Common myeloid progenitor, CD34-positive (primary cell): ENCODE measurements at regions not wholly inside any gene's neighbourhood (a gene's known extent, or its start where the extent isn't known, plus 50 kb on each side); places are given as distances from the start of the nearest gene placed in this dataset.

ENCODE experiments used
- CTCF ChIA-PET: fragments of 350-600 bp; sonication (Branson Sonifier 250); formaldehyde crosslinking; loops from one replicate; lab custom pipeline; 2021; ENCODE audit warnings: antibody characterized with exemption; lab: Charles Lee
- POLR2A ChIA-PET: fragments of 350-600 bp; sonication (Branson Sonifier 250); formaldehyde crosslinking; loops from one replicate; lab custom pipeline; 2021; ENCODE audit warnings: antibody characterized with exemption; lab: Charles Lee
- DNase-seq, 3 donors: peaks; one replicate each; pipeline versions ENCODE4 v3.0.0 to v3.0.0-alpha.2; 2013
- H3K27ac ChIP-seq, 2 experiments: 1 replicate in 1 of 2; 2 replicates in 1 of 2; pipeline ENCODE4 v1.7.0; 2013; ENCODE audit warnings: inconsistent platforms in 2 of 2, low read length in 2 of 2, mild to moderate bottlenecking in 2 of 2, low read depth in 1 of 2, moderate library complexity in 1 of 2; ENCODE audit not compliant: severe bottlenecking in 2 of 2, insufficient read depth in 1 of 2, poor library complexity in 1 of 2
- H3K27me3 ChIP-seq, 5 experiments: replicated peaks in 2 of 5; 1 replicate in 3 of 5; 2 replicates in 2 of 5; pipeline versions ENCODE4 v1.6.1 to v1.7.0; 2013; ENCODE audit warnings: low read length in 4 of 5, mild to moderate bottlenecking in 2 of 5, moderate library complexity in 2 of 5, inconsistent platforms in 1 of 5; ENCODE audit not compliant: insufficient read depth in 5 of 5, control insufficient read depth in 4 of 5
- H3K36me3 ChIP-seq, 4 experiments: 1 replicate in 2 of 4; 2 replicates in 2 of 4; pipeline versions ENCODE4 v1.6.1 to v1.7.0; 2013; ENCODE audit warnings: low read length in 3 of 4, control low read depth in 1 of 4, mild to moderate bottlenecking in 1 of 4; ENCODE audit not compliant: control insufficient read depth in 4 of 4, insufficient read depth in 4 of 4
- H3K4me1 ChIP-seq, 4 experiments: 1 replicate in 3 of 4; 2 replicates in 1 of 4; pipeline versions ENCODE4 v1.6.1 to v1.7.1; 2013; ENCODE audit warnings: low read length in 3 of 4, mild to moderate bottlenecking in 3 of 4, control low read depth in 1 of 4, inconsistent platforms in 1 of 4, moderate library complexity in 1 of 4; ENCODE audit not compliant: control insufficient read depth in 4 of 4, insufficient read depth in 4 of 4; ENCODE audit errors: control extremely low read depth in 1 of 4
- H3K4me3 ChIP-seq, 7 experiments: 1 replicate in 4 of 7; 2 replicates in 3 of 7; pipeline versions ENCODE4 v1.5.1 to v1.7.0; 2013; ENCODE audit warnings: mild to moderate bottlenecking in 7 of 7, low read length in 6 of 7, moderate library complexity in 6 of 7, inconsistent platforms in 2 of 7, low read depth in 2 of 7, control low read depth in 1 of 7; ENCODE audit not compliant: insufficient read depth in 4 of 7, control insufficient read depth in 1 of 7; ENCODE audit errors: extremely low read depth in 1 of 7
- H3K9me3 ChIP-seq, 5 experiments: 1 replicate in 4 of 5; 2 replicates in 1 of 5; pipeline versions ENCODE4 v1.6.1 to v1.7.1; 2013; ENCODE audit warnings: low read length in 4 of 5, mild to moderate bottlenecking in 2 of 5, inconsistent platforms in 1 of 5, low read depth in 1 of 5, moderate library complexity in 1 of 5; ENCODE audit not compliant: control insufficient read depth in 4 of 5, insufficient read depth in 2 of 5; ENCODE audit errors: control extremely low read depth in 1 of 5
- WGBS: methylation state at CpG from one replicate; pipeline ENCODE4 v1.1.5; 2013; ENCODE audit not compliant: insufficient coverage; 5-methylcytosine and 5-hydroxymethylcytosine counted together

GRCh38 chr12:64997858-64998257 lies 123.2 kb downstream of the WIF1 start:
- Histone ChIP-seq H3K4me1 (no peaks in the 10 kb centered on the region), H3K27ac (no peak overlapping the region), H3K27me3 (peaks cover 0 to 13% (median 2%) of the 10 kb centered on the region in 5 experiments), H3K4me3 (no peak overlapping the region), H3K36me3 (no peaks in the 10 kb centered on the region), H3K9me3 (peaks cover 0 to 6% (median 0%) of the 10 kb centered on the region in 5 experiments)
- ChIA-PET CTCF (interaction anchor here (1.1 kb wide), 1 partner anchor 9 kb away, joined by 3 read pairs; no protein-coding TSS in a partner anchor), POLR2A (no interaction called here)
- 100% methylated on average over 1 of the region's 2 CpGs for WGBS
- no peak for DNase-seq

GRCh38 chr12:64998371-64999147 lies 122.5 kb downstream of the WIF1 start:
- Histone ChIP-seq H3K27ac (no peak overlapping the region), H3K4me1 (no peaks in the 10 kb centered on the region), H3K27me3 (peaks cover 0 to 13% (median 6%) of the 10 kb centered on the region in 5 experiments), H3K4me3 (no peak overlapping the region), H3K9me3 (peaks cover 0 to 6% (median 0%) of the 10 kb centered on the region in 5 experiments), H3K36me3 (no peaks in the 10 kb centered on the region)
- CTCF ChIA-PET = interaction anchor here (1.1 kb wide), 1 partner anchor 9 kb away, joined by 3 read pairs; no protein-coding TSS in a partner anchor
- POLR2A ChIA-PET = interaction anchor here (0.7 kb wide), 1 partner anchor 66 kb away, joined by 3 read pairs; no protein-coding TSS in a partner anchor
- WGBS = 86% methylated on average over 1 of the region's 4 CpGs
- no peak for DNase-seq

GRCh38 chr12:64999148-64999425 lies 122.0 kb downstream of the WIF1 start:
- WGBS = 100% methylated on average over 1 of the region's 1 CpG
- peaks cover 0 to 11% (median 6%) of the 10 kb centered on the region in 5 experiments for H3K27me3 ChIP-seq
- H3K4me3 ChIP-seq = no peak overlapping the region
- H3K36me3 ChIP-seq = no peaks in the 10 kb centered on the region
- no peaks in the 10 kb centered on the region for H3K4me1 ChIP-seq
- peaks cover 0 to 6% (median 0%) of the 10 kb centered on the region in 5 experiments for H3K9me3 ChIP-seq
- DNase-seq = no peak
- CTCF ChIA-PET = no interaction called here
- POLR2A ChIA-PET = interaction anchor here (0.7 kb wide), 1 partner anchor 67 kb away, joined by 3 read pairs; no protein-coding TSS in a partner anchor
- H3K27ac ChIP-seq = no peak overlapping the region
